DMS53 treated with DMSO at 0.1 percent for 48 hours (cell line): ENCODE measurements at regions not wholly inside any gene's neighbourhood (a gene's known extent, or its start where the extent isn't known, plus 50 kb on each side); places are given as distances from the start of the nearest gene placed in this dataset.

Experiments
- DNase-seq: peaks from one replicate; lab custom pipeline; 2025; ENCODE audit not compliant: unreplicated experiment; lab: John Stamatoyannopoulos, UW

- peak; percentile 61 for DNase-seq
Observed at GRCh38 chr2:45301307-45302277, 292.3 kb upstream of the SIX2 start.

GRCh38 chr2:45300026-45300750 lies 290.9 kb upstream of the SIX2 start:
- DNase-seq = peak; percentile 81

GRCh38 chr2:45299361-45299760 lies 290.1 kb upstream of the SIX2 start:
- DNase-seq = no peak

GRCh38 chr2:45293182-45293581 lies 283.9 kb upstream of the SIX2 start:
- DNase-seq = no peak

GRCh38 chr2:45291296-45291701 lies 282.0 kb upstream of the SIX2 start:
- no peak for DNase-seq

GRCh38 chr2:45289997-45290709 lies 280.9 kb upstream of the SIX2 start:
- DNase-seq = no peak

GRCh38 chr2:45288532-45289417 lies 279.5 kb upstream of the SIX2 start:
- no peak for DNase-seq

- DNase-seq = no peak
Observed at GRCh38 chr2:45287045-45287444, 277.8 kb upstream of the SIX2 start.

GRCh38 chr2:45285771-45286390 lies 276.6 kb upstream of the SIX2 start:
- no peak for DNase-seq

- no peak for DNase-seq
Observed at GRCh38 chr2:45285311-45285710, 276.1 kb upstream of the SIX2 start.

- no peak for DNase-seq
Observed at GRCh38 chr2:45284621-45284995, 275.4 kb upstream of the SIX2 start.

- no peak for DNase-seq
Observed at GRCh38 chr2:45283764-45284620, 274.7 kb upstream of the SIX2 start.

GRCh38 chr2:45282646-45283045 lies 273.4 kb upstream of the SIX2 start:
- no peak for DNase-seq

GRCh38 chr2:45281311-45281710 lies 272.1 kb upstream of the SIX2 start:
- DNase-seq = no peak

GRCh38 chr2:45280794-45281193 lies 271.5 kb upstream of the SIX2 start:
- DNase-seq = no peak

GRCh38 chr2:45279356-45279755 lies 270.1 kb upstream of the SIX2 start:
- DNase-seq = no peak

- no peak for DNase-seq
Observed at GRCh38 chr2:45278365-45279078, 269.3 kb upstream of the SIX2 start.

- DNase-seq = no peak
Observed at GRCh38 chr2:45276914-45277313, 267.7 kb upstream of the SIX2 start.

GRCh38 chr2:45275806-45276205 lies 266.6 kb upstream of the SIX2 start:
- DNase-seq = no peak
